Thoracic aorta (tissue), 2 donors: ENCODE measurements at regions not wholly inside any gene's neighbourhood (a gene's known extent, or its start where the extent isn't known, plus 50 kb on each side); places are given as distances from the start of the nearest gene placed in this dataset.

Experiments
- ATAC-seq: fragments of 150-250 bp; one replicate; pipeline ENCODE4 v1.8.0; 2017; ENCODE audit warnings: low read depth; ENCODE audit not compliant: insufficient number of reproducible peaks, low FRiP score
- DNase-seq: peaks from one replicate; pipeline ENCODE4 v3.0.0-alpha.2; 2020; ENCODE audit warnings: low spot score
- H3K27ac ChIP-seq, 2 donors: fragments of 200-600 bp; sonication (generic); 1 replicate in 1 of 2; 2 replicates in 1 of 2; pipeline ENCODE4 v1.5.1; 2016; ENCODE audit warnings: mild to moderate bottlenecking in 2 of 2, moderate library complexity in 2 of 2
- H3K27me3 ChIP-seq: fragments of 200-600 bp; sonication (generic); replicated peaks from 2 replicates; pipeline ENCODE4 v1.6.0; 2016; ENCODE audit warnings: mild to moderate bottlenecking; ENCODE audit not compliant: insufficient read depth
- H3K36me3 ChIP-seq: fragments of 200-600 bp; sonication (generic); one replicate; pipeline ENCODE4 v1.5.1; 2016
- H3K4me1 ChIP-seq, 2 donors: fragments of 200-600 bp; sonication (generic); 1 replicate in 1 of 2; 2 replicates in 1 of 2; pipeline versions ENCODE4 v1.5.1 to v1.6.0; 2016; ENCODE audit warnings: low read depth in 2 of 2, mild to moderate bottlenecking in 1 of 2; ENCODE audit not compliant: control insufficient read depth in 1 of 2
- H3K4me3 ChIP-seq: fragments of 200-600 bp; sonication (generic); 2 replicates; pipeline ENCODE4 v1.5.1; 2016; ENCODE audit warnings: mild to moderate bottlenecking
- H3K9me3 ChIP-seq: fragments of 200-600 bp; sonication (generic); 2 replicates; pipeline ENCODE4 v1.5.1; 2016
- CTCF ChIP-seq: fragments of 200-600 bp; sonication (generic); IDR thresholded peaks from one replicate; pipeline ENCODE4 v1.5.1; 2019; ENCODE audit warnings: antibody characterized with exemption

DNA sequence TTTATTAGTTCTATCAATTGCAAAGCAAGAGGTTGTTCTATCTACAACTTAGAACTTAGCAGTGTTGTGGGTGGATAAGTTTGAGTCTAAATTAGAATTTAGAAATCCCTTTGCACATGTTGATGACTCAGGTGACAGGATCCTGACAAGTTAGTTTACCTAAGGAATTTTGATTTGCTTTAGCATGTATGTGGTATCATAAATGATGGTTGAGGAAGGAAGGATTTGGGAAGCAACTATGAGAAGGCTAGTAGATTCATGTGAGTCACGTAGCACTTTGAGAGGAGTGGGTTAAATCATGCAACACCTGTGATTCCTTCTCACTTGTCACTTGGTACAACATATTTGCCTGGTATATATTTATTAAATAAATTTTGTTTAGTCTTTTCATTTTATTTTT is 223.7 kb upstream of the USP25 start:
- Histone ChIP-seq H3K9me3 (no peaks in the 10 kb centered on the region), H3K27me3 (no peaks in the 10 kb centered on the region), H3K4me3 (no peak overlapping the region), H3K36me3 (no peaks in the 10 kb centered on the region), H3K4me1 (no peaks in the 10 kb centered on the region), H3K27ac (no peak overlapping the region)
- DNase-seq: no peak
- no peak for TF ChIP-seq CTCF
- no peak for ATAC-seq

- no peaks in the 10 kb centered on the region for H3K27me3 ChIP-seq
- no peaks in the 10 kb centered on the region for H3K4me1 ChIP-seq
- DNase-seq (no peak), ATAC-seq (no peak)
- H3K36me3 ChIP-seq: no peaks in the 10 kb centered on the region
- H3K4me3 ChIP-seq: no peak overlapping the region
- no peaks in the 10 kb centered on the region for H3K9me3 ChIP-seq
- TF ChIP-seq CTCF: no peak
- no peak overlapping the region for H3K27ac ChIP-seq
Observed at GRCh38 chr21:15508554-15508953, 221.2 kb upstream of the USP25 start.

GRCh38 chr21:15514073-15514946 is 215.5 kb upstream of the USP25 start:
- Histone ChIP-seq H3K4me3 (no peak overlapping the region), H3K9me3 (no peaks in the 10 kb centered on the region), H3K27me3 (no peaks in the 10 kb centered on the region), H3K4me1 (no peaks in the 10 kb centered on the region), H3K36me3 (no peaks in the 10 kb centered on the region), H3K27ac (no peak overlapping the region)
- no peak for DNase-seq
- TF ChIP-seq CTCF: no peak
- ATAC-seq: no peak

DNA sequence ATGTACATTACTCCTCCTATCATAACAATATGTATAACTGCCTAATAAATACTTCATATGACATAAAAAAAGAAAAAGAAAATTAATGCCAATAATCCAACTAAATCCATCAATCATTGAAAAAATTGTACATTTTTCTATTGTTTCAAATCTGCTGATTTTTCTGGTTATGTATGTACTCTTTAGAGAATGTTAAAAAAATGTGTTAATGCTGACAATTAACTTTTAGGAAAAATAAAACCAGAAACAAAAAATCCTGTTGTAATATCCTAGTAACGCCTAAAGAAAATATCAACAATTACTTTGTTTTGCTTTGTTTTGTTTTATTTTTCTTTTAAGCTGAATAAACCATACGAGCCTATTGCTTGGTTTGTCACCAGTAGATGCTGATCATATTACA is 213.9 kb upstream of the USP25 start:
- Histone ChIP-seq H3K9me3 (no peaks in the 10 kb centered on the region), H3K4me1 (no peaks in the 10 kb centered on the region), H3K27ac (no peak overlapping the region), H3K27me3 (no peaks in the 10 kb centered on the region), H3K36me3 (no peaks in the 10 kb centered on the region), H3K4me3 (no peak overlapping the region)
- no peak for DNase-seq
- TF ChIP-seq CTCF: no peak
- ATAC-seq: no peak

GRCh38 chr21:15517394-15517793 is 212.4 kb upstream of the USP25 start:
- no peak for ATAC-seq
- TF ChIP-seq CTCF: no peak
- Histone ChIP-seq H3K4me3 (no peak overlapping the region), H3K9me3 (no peaks in the 10 kb centered on the region), H3K4me1 (no peaks in the 10 kb centered on the region), H3K27ac (no peak overlapping the region), H3K36me3 (no peaks in the 10 kb centered on the region), H3K27me3 (no peaks in the 10 kb centered on the region)
- DNase-seq: no peak
